ENCODE measurements at regions not wholly inside any gene's neighbourhood (a gene's known extent, or its start where the extent isn't known, plus 50 kb on each side); places are given as distances from the start of the nearest gene placed in this dataset.

DNA sequence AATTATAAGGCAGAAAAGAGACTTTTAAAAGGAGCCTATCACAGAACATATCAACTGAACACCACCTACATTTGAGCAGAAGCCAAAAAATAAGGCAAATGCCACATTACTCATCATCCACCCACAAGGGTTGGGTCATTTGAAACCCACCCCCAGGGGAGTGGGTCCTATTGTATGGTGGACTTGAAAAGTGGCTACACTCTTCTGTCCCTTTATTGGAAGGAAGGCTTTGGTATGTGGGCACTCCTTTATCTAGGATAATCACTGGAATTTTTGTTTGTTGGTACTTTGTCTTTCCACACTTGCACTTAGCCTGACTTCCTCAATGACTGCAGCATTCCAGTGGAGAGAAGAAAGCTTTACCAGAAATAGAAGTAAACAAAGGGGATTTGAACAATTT lies 157.2 kb upstream of the COL11A1 start:
- POLR2A ChIA-PET: no interaction called here
- H3K9me3 ChIP-seq (ENCODE audit: low read length): no peaks in the 10 kb centered on the region
- no peaks in the 10 kb centered on the region for H3K79me2 ChIP-seq (ENCODE audit: insufficient read depth, low read depth, low read length)
- no peak overlapping the region for H3K4me3 ChIP-seq (ENCODE audit: low read depth, low read length, poor library complexity, severe bottlenecking)
- BruUV-seq (replicated peaks): no TSS peak
- CTCF ChIA-PET (ENCODE audit: unreplicated experiment): no interaction called here
- no peaks in the 10 kb centered on the region for H4K20me1 ChIP-seq (ENCODE audit: insufficient read depth, low read length)
- no peaks in the 10 kb centered on the region for H3K9me2 ChIP-seq (ENCODE audit: insufficient read depth, low read length)
- DNase-seq (ENCODE audit: low spot score): no peak
- intact Hi-C loops (cut with micrococcal nuclease; ENCODE audit: unreplicated experiment): no loop called here
- no peak overlapping the region for H3K27ac ChIP-seq (ENCODE audit: low read depth, low read length, poor library complexity, severe bottlenecking)
- TF ChIP-seq, protein P1, sequence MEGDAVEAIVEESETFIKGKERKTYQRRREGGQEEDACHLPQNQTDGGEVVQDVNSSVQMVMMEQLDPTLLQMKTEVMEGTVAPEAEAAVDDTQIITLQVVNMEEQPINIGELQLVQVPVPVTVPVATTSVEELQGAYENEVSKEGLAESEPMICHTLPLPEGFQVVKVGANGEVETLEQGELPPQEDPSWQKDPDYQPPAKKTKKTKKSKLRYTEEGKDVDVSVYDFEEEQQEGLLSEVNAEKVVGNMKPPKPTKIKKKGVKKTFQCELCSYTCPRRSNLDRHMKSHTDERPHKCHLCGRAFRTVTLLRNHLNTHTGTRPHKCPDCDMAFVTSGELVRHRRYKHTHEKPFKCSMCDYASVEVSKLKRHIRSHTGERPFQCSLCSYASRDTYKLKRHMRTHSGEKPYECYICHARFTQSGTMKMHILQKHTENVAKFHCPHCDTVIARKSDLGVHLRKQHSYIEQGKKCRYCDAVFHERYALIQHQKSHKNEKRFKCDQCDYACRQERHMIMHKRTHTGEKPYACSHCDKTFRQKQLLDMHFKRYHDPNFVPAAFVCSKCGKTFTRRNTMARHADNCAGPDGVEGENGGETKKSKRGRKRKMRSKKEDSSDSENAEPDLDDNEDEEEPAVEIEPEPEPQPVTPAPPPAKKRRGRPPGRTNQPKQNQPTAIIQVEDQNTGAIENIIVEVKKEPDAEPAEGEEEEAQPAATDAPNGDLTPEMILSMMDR (conservative IDR thresholded peaks at IDR 0.05; ENCODE audit: low read length): no peak
- no peak for TF ChIP-seq EZH2phosphoT487 (IDR thresholded peaks at IDR 0.05; ENCODE audit: borderline replicate concordance, low read depth, low read length)
- no peak overlapping the region for H2AFZ ChIP-seq (ENCODE audit: low read length)
- no peaks in the 10 kb centered on the region for H3K4me1 ChIP-seq (ENCODE audit: insufficient read depth, low read length, poor library complexity, severe bottlenecking)
- no peaks in the 10 kb centered on the region for H3K36me3 ChIP-seq (ENCODE audit: insufficient read depth, low read length)
- no peak overlapping the region for H3K4me2 ChIP-seq (ENCODE audit: low read length)

DNA sequence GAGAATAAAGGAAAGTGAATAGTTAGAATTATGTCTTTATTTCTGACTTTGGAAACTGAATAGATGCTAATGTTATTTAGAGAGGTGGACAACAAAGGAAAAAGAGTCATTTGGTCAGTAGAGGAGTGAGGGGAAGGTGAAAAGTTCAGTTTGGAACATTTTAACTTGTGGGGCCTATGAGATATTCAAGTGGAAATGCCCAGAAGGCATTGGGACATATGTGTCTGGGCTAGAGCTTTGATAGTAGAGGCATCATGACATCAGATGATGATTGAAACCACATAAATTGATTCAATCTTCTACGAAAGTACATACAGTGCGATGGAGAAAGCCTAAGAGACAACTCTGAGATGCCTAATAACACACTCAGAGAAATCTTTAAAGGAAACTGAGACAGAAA lies 151.7 kb upstream of the COL11A1 start:
- H4K20me1 ChIP-seq (ENCODE audit: insufficient read depth, low read length): no peaks in the 10 kb centered on the region
- no peaks in the 10 kb centered on the region for H3K36me3 ChIP-seq (ENCODE audit: insufficient read depth, low read length)
- no peaks in the 10 kb centered on the region for H3K79me2 ChIP-seq (ENCODE audit: insufficient read depth, low read depth, low read length)
- CTCF ChIA-PET (ENCODE audit: unreplicated experiment): no interaction called here
- BruUV-seq (replicated peaks): no TSS peak
- no peak overlapping the region for H3K27ac ChIP-seq (ENCODE audit: low read depth, low read length, poor library complexity, severe bottlenecking)
- H3K9me2 ChIP-seq (ENCODE audit: insufficient read depth, low read length): no peaks in the 10 kb centered on the region
- H3K4me1 ChIP-seq (ENCODE audit: insufficient read depth, low read length, poor library complexity, severe bottlenecking): no peaks in the 10 kb centered on the region
- no peak for TF ChIP-seq EZH2phosphoT487 (IDR thresholded peaks at IDR 0.05; ENCODE audit: borderline replicate concordance, low read depth, low read length)
- TF ChIP-seq, protein P1 (conservative IDR thresholded peaks at IDR 0.05; ENCODE audit: low read length): no peak
- no peak for DNase-seq (ENCODE audit: low spot score)
- no peak overlapping the region for H2AFZ ChIP-seq (ENCODE audit: low read length)
- intact Hi-C loops (cut with micrococcal nuclease; ENCODE audit: unreplicated experiment): no loop called here
- no peaks in the 10 kb centered on the region for H3K9me3 ChIP-seq (ENCODE audit: low read length)
- POLR2A ChIA-PET: no interaction called here
- no peak overlapping the region for H3K4me3 ChIP-seq (ENCODE audit: low read depth, low read length, poor library complexity, severe bottlenecking)
- no peak overlapping the region for H3K4me2 ChIP-seq (ENCODE audit: low read length)

- DNase-seq (ENCODE audit: low spot score): no peak
- H3K79me2 ChIP-seq (ENCODE audit: insufficient read depth, low read depth, low read length): no peaks in the 10 kb centered on the region
- no TSS peak for BruUV-seq (replicated peaks)
- H3K9me2 ChIP-seq (ENCODE audit: insufficient read depth, low read length): no peaks in the 10 kb centered on the region
- no peaks in the 10 kb centered on the region for H3K4me1 ChIP-seq (ENCODE audit: insufficient read depth, low read length, poor library complexity, severe bottlenecking)
- H3K4me2 ChIP-seq (ENCODE audit: low read length): no peak overlapping the region
- intact Hi-C loops (cut with micrococcal nuclease; ENCODE audit: unreplicated experiment): no loop called here
- H3K27ac ChIP-seq (ENCODE audit: low read depth, low read length, poor library complexity, severe bottlenecking): no peak overlapping the region
- no peak overlapping the region for H2AFZ ChIP-seq (ENCODE audit: low read length)
- H4K20me1 ChIP-seq (ENCODE audit: insufficient read depth, low read length): no peaks in the 10 kb centered on the region
- H3K4me3 ChIP-seq (ENCODE audit: low read depth, low read length, poor library complexity, severe bottlenecking): no peak overlapping the region
- no peaks in the 10 kb centered on the region for H3K36me3 ChIP-seq (ENCODE audit: insufficient read depth, low read length)
- POLR2A ChIA-PET: interaction anchor here (1.3 to 1.7 kb wide), 2 partner anchors 13 kb away, joined by 3 to 4 read pairs; no protein-coding TSS in a partner anchor
- CTCF ChIA-PET (ENCODE audit: unreplicated experiment): no interaction called here
- TF ChIP-seq EZH2phosphoT487 (IDR thresholded peaks at IDR 0.05; ENCODE audit: borderline replicate concordance, low read depth, low read length): no peak
- TF ChIP-seq, protein P1 (conservative IDR thresholded peaks at IDR 0.05; ENCODE audit: low read length): no peak
- no peaks in the 10 kb centered on the region for H3K9me3 ChIP-seq (ENCODE audit: low read length)
Measured at GRCh38 chr1:103256490-103256889, 148.2 kb upstream of the COL11A1 start.

All from OCI-LY7 (cell line).